Epithelial cell of esophagus (primary cell): ENCODE measurements at regions not wholly inside any gene's neighbourhood (a gene's known extent, or its start where the extent isn't known, plus 50 kb on each side); places are given as distances from the start of the nearest gene placed in this dataset.

ENCODE experiments used
- DNase-seq: peaks from one replicate; pipeline ENCODE4 v3.0.0; 2010; ENCODE audit warnings: low read depth
- H3K4me3 ChIP-seq: 2 replicates; pipeline ENCODE4 v1.5.1; 2011; ENCODE audit warnings: mild to moderate bottlenecking, low read length, control low read depth
- CTCF ChIP-seq: IDR thresholded peaks from 2 replicates; pipeline ENCODE4 v1.5.1; 2011; ENCODE audit warnings: low read depth, mild to moderate bottlenecking, low read length, control low read depth, inconsistent platforms; ENCODE audit not compliant: insufficient read depth; ENCODE audit errors: missing control alignments

- H3K4me3 ChIP-seq = no peak overlapping the region
- no peak for TF ChIP-seq CTCF
- DNase-seq = no peak
Observed at GRCh38 chr21:35252831-35253230, 203.7 kb upstream of the RUNX1 start.

GRCh38 chr21:35249636-35250035, 200.5 kb upstream of the RUNX1 start:
- H3K4me3 ChIP-seq = no peak overlapping the region
- TF ChIP-seq CTCF = no peak
- DNase-seq = peak; percentile 90

GRCh38 chr21:35245879-35246278, 196.8 kb upstream of the RUNX1 start:
- no peak for DNase-seq
- no peak for TF ChIP-seq CTCF
- no peak overlapping the region for H3K4me3 ChIP-seq

- no peak for TF ChIP-seq CTCF
- no peak overlapping the region for H3K4me3 ChIP-seq
- peak; percentile 76 for DNase-seq
Observed at GRCh38 chr21:35244514-35244913, 195.4 kb upstream of the RUNX1 start.

GRCh38 chr21:35243171-35243570, 194.1 kb upstream of the RUNX1 start:
- no peak for DNase-seq
- TF ChIP-seq CTCF = no peak
- H3K4me3 ChIP-seq = no peak overlapping the region

- no peak for DNase-seq
- TF ChIP-seq CTCF = no peak
- no peak overlapping the region for H3K4me3 ChIP-seq
Observed at GRCh38 chr21:35239811-35240219, 190.7 kb upstream of the RUNX1 start.

- no peak for DNase-seq
- TF ChIP-seq CTCF = no peak
- no peak overlapping the region for H3K4me3 ChIP-seq
Observed at GRCh38 chr21:35238119-35238518, 189.0 kb upstream of the RUNX1 start.
